HG02763 (cell line): ENCODE measurements at regions not wholly inside any gene's neighbourhood (a gene's known extent, or its start where the extent isn't known, plus 50 kb on each side); places are given as distances from the start of the nearest gene placed in this dataset.
"Not testable (repeated sequence)": the region's sequence is repeated elsewhere in the genome, so short reads cannot be mapped to it uniquely, and the experiment has no call there.

Source experiments
- ATAC-seq: cut with Tn5 transposase; IDR thresholded peaks from one replicate; pipeline ENCODE4 v1.9.1; 2021; ENCODE audit warnings: mild to moderate bottlenecking, moderate library complexity; ENCODE audit not compliant: unreplicated experiment

- no peak for ATAC-seq
Observed at GRCh38 chr3:40745381-40746106, 220.8 kb downstream of the ZNF621 start.

- no peak for ATAC-seq
Observed at GRCh38 chr3:40751666-40752065, 226.9 kb downstream of the ZNF621 start.

GRCh38 chr3:40752492-40752891, 227.7 kb downstream of the ZNF621 start:
- no peak for ATAC-seq

GRCh38 chr3:40753291-40753770, 228.6 kb downstream of the ZNF621 start:
- ATAC-seq = no peak

GRCh38 chr3:40753951-40754350, 229.2 kb downstream of the ZNF621 start:
- no peak for ATAC-seq

GRCh38 chr3:40754994-40755393, 230.2 kb downstream of the ZNF621 start:
- no peak for ATAC-seq

- ATAC-seq = no peak
Observed at GRCh38 chr3:40756500-40756899, 231.7 kb downstream of the ZNF621 start.

GRCh38 chr3:40762771-40763170, 238.0 kb downstream of the ZNF621 start:
- not testable (repeated sequence) for ATAC-seq

GRCh38 chr3:40763807-40764206, 239.0 kb downstream of the ZNF621 start:
- ATAC-seq = no peak

GRCh38 chr3:40764747-40765146, 240.0 kb downstream of the ZNF621 start:
- no peak for ATAC-seq

- ATAC-seq = no peak
Observed at GRCh38 chr3:40765884-40766283, 241.1 kb downstream of the ZNF621 start.

- no peak for ATAC-seq
Observed at GRCh38 chr3:40766396-40766795, 241.6 kb downstream of the ZNF621 start.

- no peak for ATAC-seq
Observed at GRCh38 chr3:40768046-40768445, 243.3 kb downstream of the ZNF621 start.

GRCh38 chr3:40768536-40768935, 243.8 kb downstream of the ZNF621 start:
- ATAC-seq = no peak

GRCh38 chr3:40770061-40770460, 245.3 kb downstream of the ZNF621 start:
- ATAC-seq = no peak

- ATAC-seq = no peak
Observed at GRCh38 chr3:40771112-40771511, 246.4 kb downstream of the ZNF621 start.

- ATAC-seq = no peak
Observed at GRCh38 chr3:40779039-40779438, 254.3 kb downstream of the ZNF621 start.

- ATAC-seq = no peak
Observed at GRCh38 chr3:40780291-40780924, 255.6 kb downstream of the ZNF621 start.

- no peak for ATAC-seq
Observed at GRCh38 chr3:40780925-40781406, 256.2 kb downstream of the ZNF621 start.

GRCh38 chr3:40782111-40782721, 257.5 kb downstream of the ZNF621 start:
- no peak for ATAC-seq

- no peak for ATAC-seq
Observed at GRCh38 chr3:40790746-40791145, 266.0 kb downstream of the ZNF621 start.

- ATAC-seq = no peak
Observed at GRCh38 chr3:40793730-40794129, 269.0 kb downstream of the ZNF621 start.
